Left lung (tissue), 4 donors: ENCODE measurements at regions not wholly inside any gene's neighbourhood (a gene's known extent, or its start where the extent isn't known, plus 50 kb on each side); places are given as distances from the start of the nearest gene placed in this dataset.

ENCODE experiments used
- ATAC-seq: fragments of 200-7000 bp; cut with Tn5 transposase; one replicate; pipeline ENCODE4 v1.9.1; 2020; ENCODE audit warnings: moderate library complexity
- DNase-seq, 4 donors: peaks; one replicate each; pipeline ENCODE4 v3.0.0-alpha.2; 2013 to 2020
- H3K27ac ChIP-seq, 2 donors: fragments of 200-600 bp; sonication (generic) in 1 of 2; one replicate each; pipeline versions ENCODE4 v1.5.0 to v1.8.0; 2020 to 2021
- H3K27me3 ChIP-seq, 2 donors: fragments of 200-600 bp; sonication (generic) in 1 of 2; one replicate each; pipeline versions ENCODE4 v1.5.0 to v1.8.0; 2020 to 2021
- H3K36me3 ChIP-seq, 2 donors: fragments of 200-600 bp; sonication (generic) in 1 of 2; one replicate each; pipeline versions ENCODE4 v1.5.0 to v1.8.0; 2020 to 2021
- H3K4me1 ChIP-seq, 2 donors: fragments of 200-600 bp; one replicate each; pipeline ENCODE4 v1.8.0; 2021
- H3K4me3 ChIP-seq, 2 donors: fragments of 200-600 bp; sonication (generic) in 1 of 2; one replicate each; pipeline versions ENCODE4 v1.5.0 to v1.8.0; 2020 to 2021; ENCODE audit warnings: mild to moderate bottlenecking in 1 of 2
- H3K9me3 ChIP-seq, 2 donors: fragments of 200-600 bp; sonication (generic) in 1 of 2; one replicate each; pipeline versions ENCODE4 v1.5.0 to v1.8.0; 2020 to 2021
- intact Hi-C, 2 donors: fragments of 100-400 bp; cut with DNase I; formaldehyde crosslinking; loops; one replicate each; pipeline versions ENCODE4 v1.11.2 to v1.14.2; 2022
- TF ChIP-seq, protein P1 (sequence below), 2 donors: fragments of 200-600 bp; sonication (generic) in 1 of 2; IDR thresholded peaks; one replicate each; pipeline versions ENCODE4 v1.5.0 to v1.8.0; 2021; ENCODE audit warnings: antibody characterized with exemption in 2 of 2
- donor health status: DM: no; HTN: yes; CAD: no.
- donor health status: DM: no; HTN: no; CAD: no.

- DNase-seq (no peak), ATAC-seq (no peak)
- intact Hi-C loops, result no loop called here
- H3K27ac ChIP-seq, result no peak overlapping the region
- no peaks in the 10 kb centered on the region for H3K4me1 ChIP-seq
- TF ChIP-seq, protein P1, sequence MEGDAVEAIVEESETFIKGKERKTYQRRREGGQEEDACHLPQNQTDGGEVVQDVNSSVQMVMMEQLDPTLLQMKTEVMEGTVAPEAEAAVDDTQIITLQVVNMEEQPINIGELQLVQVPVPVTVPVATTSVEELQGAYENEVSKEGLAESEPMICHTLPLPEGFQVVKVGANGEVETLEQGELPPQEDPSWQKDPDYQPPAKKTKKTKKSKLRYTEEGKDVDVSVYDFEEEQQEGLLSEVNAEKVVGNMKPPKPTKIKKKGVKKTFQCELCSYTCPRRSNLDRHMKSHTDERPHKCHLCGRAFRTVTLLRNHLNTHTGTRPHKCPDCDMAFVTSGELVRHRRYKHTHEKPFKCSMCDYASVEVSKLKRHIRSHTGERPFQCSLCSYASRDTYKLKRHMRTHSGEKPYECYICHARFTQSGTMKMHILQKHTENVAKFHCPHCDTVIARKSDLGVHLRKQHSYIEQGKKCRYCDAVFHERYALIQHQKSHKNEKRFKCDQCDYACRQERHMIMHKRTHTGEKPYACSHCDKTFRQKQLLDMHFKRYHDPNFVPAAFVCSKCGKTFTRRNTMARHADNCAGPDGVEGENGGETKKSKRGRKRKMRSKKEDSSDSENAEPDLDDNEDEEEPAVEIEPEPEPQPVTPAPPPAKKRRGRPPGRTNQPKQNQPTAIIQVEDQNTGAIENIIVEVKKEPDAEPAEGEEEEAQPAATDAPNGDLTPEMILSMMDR (IDR thresholded peaks at IDR 0.05), result no peak
- no peaks in the 10 kb centered on the region for H3K36me3 ChIP-seq
- H3K27me3 ChIP-seq, result no peaks in the 10 kb centered on the region
- H3K9me3 ChIP-seq, result peaks cover 0 to 22% of the 10 kb centered on the region in 2 donors
- no peak overlapping the region for H3K4me3 ChIP-seq
Measured at GRCh38 chr5:155406815-155407214, 393.3 kb downstream of the KIF4B start.

GRCh38 chr5:155408465-155408864, 394.9 kb downstream of the KIF4B start:
- H3K9me3 ChIP-seq, result peaks cover 0 to 16% of the 10 kb centered on the region in 2 donors
- H3K4me1 ChIP-seq, result no peaks in the 10 kb centered on the region
- intact Hi-C loops, result no loop called here
- no peak for ATAC-seq
- no peak overlapping the region for H3K4me3 ChIP-seq
- no peaks in the 10 kb centered on the region for H3K36me3 ChIP-seq
- no peaks in the 10 kb centered on the region for H3K27me3 ChIP-seq
- DNase-seq, result no peak
- H3K27ac ChIP-seq, result no peak overlapping the region
- TF ChIP-seq, protein P1 (IDR thresholded peaks at IDR 0.05), result no peak

DNA sequence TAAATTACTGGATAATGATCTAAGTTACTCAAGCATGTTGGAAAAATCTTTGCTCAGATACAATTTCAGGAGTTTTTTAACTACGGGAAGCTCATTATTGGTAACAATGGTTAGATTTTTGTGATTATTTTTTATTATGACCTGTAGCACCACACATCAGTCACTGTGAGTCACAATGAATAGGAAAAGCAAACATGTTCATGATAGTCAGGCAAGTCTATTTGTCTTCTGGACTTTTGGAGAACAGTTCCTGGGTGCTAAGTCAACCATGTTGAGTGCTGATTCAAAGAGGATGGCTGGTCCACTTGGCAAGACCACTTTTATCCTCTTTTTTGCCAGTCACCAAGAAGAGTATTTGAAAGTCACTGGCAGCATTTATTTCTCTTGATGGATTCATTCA, 403.2 kb downstream of the KIF4B start:
- no peak for ATAC-seq
- Histone ChIP-seq H3K9me3 (no peaks in the 10 kb centered on the region), H3K4me1 (no peaks in the 10 kb centered on the region), H3K27ac (no peak overlapping the region), H3K36me3 (no peaks in the 10 kb centered on the region), H3K4me3 (no peak overlapping the region), H3K27me3 (no peaks in the 10 kb centered on the region)
- intact Hi-C loops, result no loop called here
- no peak for DNase-seq
- TF ChIP-seq, protein P1 (IDR thresholded peaks at IDR 0.05), result no peak

GRCh38 chr5:155418960-155419579, 405.5 kb downstream of the KIF4B start:
- Histone ChIP-seq H3K27me3 (no peaks in the 10 kb centered on the region), H3K27ac (no peak overlapping the region), H3K9me3 (no peaks in the 10 kb centered on the region), H3K4me3 (no peak overlapping the region), H3K36me3 (no peaks in the 10 kb centered on the region), H3K4me1 (no peaks in the 10 kb centered on the region)
- intact Hi-C loops, result no loop called here
- TF ChIP-seq, protein P1 (IDR thresholded peaks at IDR 0.05), result no peak
- no peak for DNase-seq
- ATAC-seq, result no peak

DNA sequence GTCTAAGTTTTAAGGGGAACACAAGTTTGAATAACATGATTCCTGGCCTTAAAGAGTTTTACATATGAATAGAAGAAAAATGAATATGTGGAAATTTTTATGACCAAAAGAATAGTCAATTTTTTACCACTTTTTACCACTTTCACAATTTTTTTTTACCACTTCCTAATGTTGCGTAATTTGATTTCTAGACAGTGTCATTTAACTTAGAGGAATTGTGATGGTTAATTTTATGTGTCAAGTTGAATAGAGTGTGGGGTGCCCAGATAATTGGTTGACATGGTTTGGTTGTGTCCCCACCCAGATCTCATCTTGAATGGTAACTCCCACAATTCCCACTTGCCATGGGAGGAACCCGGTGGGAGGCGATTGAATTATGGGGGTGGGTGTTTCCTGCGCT, 416.6 kb downstream of the KIF4B start:
- Histone ChIP-seq H3K27ac (no peak overlapping the region), H3K4me3 (no peak overlapping the region), H3K4me1 (no peaks in the 10 kb centered on the region), H3K9me3 (no peaks in the 10 kb centered on the region), H3K27me3 (no peaks in the 10 kb centered on the region), H3K36me3 (no peaks in the 10 kb centered on the region)
- ATAC-seq (no peak), DNase-seq (no peak)
- TF ChIP-seq, protein P1 (IDR thresholded peaks at IDR 0.05), result no peak
- intact Hi-C loops, result no loop called here
